ENCODE measurements at regions not wholly inside any gene's neighbourhood (a gene's known extent, or its start where the extent isn't known, plus 50 kb on each side); places are given as distances from the start of the nearest gene placed in this dataset.
"Not testable (repeated sequence)": the region's sequence is repeated elsewhere in the genome, so short reads cannot be mapped to it uniquely, and the experiment has no call there.

GRCh38 chr6:97925504-97925903, 642.5 kb upstream of the MMS22L start:
- no peak for DNase-seq

GRCh38 chr6:97939440-97940168, 656.6 kb upstream of the MMS22L start:
- DNase-seq: no peak

- DNase-seq: no peak
Observed at GRCh38 chr6:97947841-97948240, 664.8 kb upstream of the MMS22L start.

GRCh38 chr6:97958134-97958533, 675.1 kb upstream of the MMS22L start:
- DNase-seq: no peak

- no peak for DNase-seq
Observed at GRCh38 chr6:97963193-97963592, 680.2 kb upstream of the MMS22L start.

GRCh38 chr6:97969065-97969464, 686.0 kb upstream of the MMS22L start:
- DNase-seq: no peak

GRCh38 chr6:97977084-97977483, 694.1 kb upstream of the MMS22L start:
- DNase-seq: no peak

GRCh38 chr6:97978855-97979271, 695.8 kb upstream of the MMS22L start:
- no peak for DNase-seq

GRCh38 chr6:97979285-97979684, 696.3 kb upstream of the MMS22L start:
- not testable (repeated sequence) for DNase-seq

- no peak for DNase-seq
Observed at GRCh38 chr6:97989451-97989850, 706.4 kb upstream of the MMS22L start.

GRCh38 chr6:97995158-97995557, 712.1 kb upstream of the MMS22L start:
- no peak for DNase-seq

- DNase-seq: no peak
Observed at GRCh38 chr6:98002678-98003077, 719.7 kb upstream of the MMS22L start.

- no peak for DNase-seq
Observed at GRCh38 chr6:98014442-98015201, 731.6 kb upstream of the MMS22L start.

GRCh38 chr6:98016565-98016964, 733.5 kb upstream of the MMS22L start:
- DNase-seq: no peak

GRCh38 chr6:98020222-98020621, 737.2 kb upstream of the MMS22L start:
- DNase-seq: no peak

GRCh38 chr6:98024359-98024758, 741.3 kb upstream of the MMS22L start:
- DNase-seq: no peak

- DNase-seq: no peak
Observed at GRCh38 chr6:98027898-98028297, 744.9 kb upstream of the MMS22L start.

GRCh38 chr6:98033617-98034016, 750.6 kb upstream of the MMS22L start:
- DNase-seq: no peak

GRCh38 chr6:98036344-98036923, 753.4 kb upstream of the MMS22L start:
- no peak for DNase-seq

GRCh38 chr6:98037571-98037970, 754.6 kb upstream of the MMS22L start:
- DNase-seq: no peak

GRCh38 chr6:98039443-98039842, 756.4 kb upstream of the MMS22L start:
- no peak for DNase-seq

- no peak for DNase-seq
Observed at GRCh38 chr6:98039904-98040607, 757.0 kb upstream of the MMS22L start.

- no peak for DNase-seq
Observed at GRCh38 chr6:98041056-98041455, 758.0 kb upstream of the MMS22L start.

All from AML-193 (cell line).